GM13977 (cell line): ENCODE measurements at regions not wholly inside any gene's neighbourhood (a gene's known extent, or its start where the extent isn't known, plus 50 kb on each side); places are given as distances from the start of the nearest gene placed in this dataset.

Experiments
- DNase-seq: peaks from one replicate; pipeline ENCODE4 v3.0.0; 2012; ENCODE audit warnings: low spot score
- in situ Hi-C: fragments of 300-500 bp; cut with MboI; formaldehyde crosslinking; loops from one replicate; pipeline ENCODE4 v1.12.0; 2022; ENCODE audit warnings: low sequenced_read_pairs, low pct_unique_long_range_greater_than_20kb, mixed read lengths, inconsistent platforms; ENCODE audit not compliant: unreplicated experiment
- TF ChIP-seq, protein P1 (sequence below): IDR thresholded peaks from 2 replicates; pipeline ENCODE4 v1.5.1; 2012; ENCODE audit warnings: mild to moderate bottlenecking, control low read depth; ENCODE audit not compliant: insufficient read depth; ENCODE audit errors: extremely low read depth, missing control alignments

DNA sequence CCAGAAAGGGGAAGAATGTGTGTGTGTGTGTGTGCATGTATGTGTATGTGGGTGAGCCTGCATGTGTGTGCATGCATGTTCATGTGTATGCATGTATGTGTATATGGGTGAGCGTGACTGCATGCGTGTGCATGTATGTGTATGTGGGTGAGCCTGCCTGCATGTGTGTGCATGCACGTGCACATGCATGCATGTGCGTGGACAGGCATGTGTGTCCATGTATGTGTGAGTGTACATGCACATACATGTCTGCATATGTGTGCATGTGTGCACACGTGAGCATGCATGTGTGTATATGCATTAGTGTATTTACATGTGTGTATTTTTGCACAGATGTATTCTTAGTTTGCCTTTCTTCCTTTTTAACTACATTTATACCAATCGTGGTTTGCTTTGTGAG is 601.5 kb downstream of the QKI start:
- DNase-seq, result no peak
- TF ChIP-seq, protein P1, sequence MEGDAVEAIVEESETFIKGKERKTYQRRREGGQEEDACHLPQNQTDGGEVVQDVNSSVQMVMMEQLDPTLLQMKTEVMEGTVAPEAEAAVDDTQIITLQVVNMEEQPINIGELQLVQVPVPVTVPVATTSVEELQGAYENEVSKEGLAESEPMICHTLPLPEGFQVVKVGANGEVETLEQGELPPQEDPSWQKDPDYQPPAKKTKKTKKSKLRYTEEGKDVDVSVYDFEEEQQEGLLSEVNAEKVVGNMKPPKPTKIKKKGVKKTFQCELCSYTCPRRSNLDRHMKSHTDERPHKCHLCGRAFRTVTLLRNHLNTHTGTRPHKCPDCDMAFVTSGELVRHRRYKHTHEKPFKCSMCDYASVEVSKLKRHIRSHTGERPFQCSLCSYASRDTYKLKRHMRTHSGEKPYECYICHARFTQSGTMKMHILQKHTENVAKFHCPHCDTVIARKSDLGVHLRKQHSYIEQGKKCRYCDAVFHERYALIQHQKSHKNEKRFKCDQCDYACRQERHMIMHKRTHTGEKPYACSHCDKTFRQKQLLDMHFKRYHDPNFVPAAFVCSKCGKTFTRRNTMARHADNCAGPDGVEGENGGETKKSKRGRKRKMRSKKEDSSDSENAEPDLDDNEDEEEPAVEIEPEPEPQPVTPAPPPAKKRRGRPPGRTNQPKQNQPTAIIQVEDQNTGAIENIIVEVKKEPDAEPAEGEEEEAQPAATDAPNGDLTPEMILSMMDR, result no peak
- in situ Hi-C loops, result no loop called here

DNA sequence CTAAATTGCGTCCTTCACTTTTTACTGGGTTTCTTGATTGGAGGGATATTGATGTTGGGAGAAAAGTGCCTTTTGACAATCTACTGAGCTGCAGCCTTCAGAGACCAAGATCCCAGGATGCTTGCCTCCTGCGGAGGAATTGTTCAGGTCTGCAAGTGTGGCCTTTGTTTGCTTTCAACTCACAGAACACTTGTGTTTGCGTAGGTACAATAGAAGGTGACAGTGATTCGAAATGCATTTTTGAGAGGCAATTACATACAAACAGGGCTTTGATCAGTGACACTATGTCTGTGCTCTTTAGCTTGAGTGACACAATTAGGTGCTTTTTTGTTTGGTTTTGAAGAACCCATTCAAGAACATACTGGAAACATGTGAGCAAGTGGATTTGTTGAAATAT is 600.6 kb downstream of the QKI start:
- no peak for DNase-seq
- in situ Hi-C loops, result no loop called here

DNA sequence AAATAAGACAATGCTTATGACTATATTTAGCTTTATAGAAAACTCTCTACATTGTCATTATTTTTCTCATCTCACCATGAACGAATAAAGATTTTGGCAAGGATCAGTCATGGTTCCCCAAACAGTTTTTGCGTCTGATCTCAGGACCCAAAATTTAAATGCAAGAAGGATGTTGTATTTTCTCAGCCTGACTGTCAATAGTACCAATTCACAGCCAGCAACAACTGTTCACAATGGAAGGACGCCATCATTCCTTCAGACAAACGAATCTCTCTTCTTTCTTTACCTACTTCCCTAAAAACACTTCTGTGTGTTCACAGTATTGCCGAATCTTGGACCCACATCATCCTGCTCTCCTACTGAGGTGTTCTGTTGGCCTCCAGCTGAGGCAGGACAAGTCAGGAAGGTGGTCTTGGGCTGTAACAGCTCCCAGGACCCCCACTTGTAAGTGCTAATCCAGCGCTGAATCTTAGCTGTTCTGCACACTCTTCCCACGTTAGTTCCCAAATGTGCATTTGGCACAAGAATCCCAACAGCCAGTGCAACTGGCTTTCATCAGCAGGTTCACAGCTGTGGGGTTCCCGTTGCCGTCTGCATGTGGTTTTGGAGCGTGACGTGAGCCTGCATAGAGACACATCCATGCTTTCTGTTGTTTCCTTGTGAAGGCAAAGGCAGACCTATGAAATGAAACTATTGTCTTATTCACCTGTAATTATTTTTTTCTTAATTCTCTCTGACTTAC is 600.0 kb downstream of the QKI start:
- in situ Hi-C loops, result no loop called here
- DNase-seq, result no peak

More for the DNA sequence above, 600.6 kb downstream of the QKI start:
- TF ChIP-seq, protein P1, result no peak

DNA sequence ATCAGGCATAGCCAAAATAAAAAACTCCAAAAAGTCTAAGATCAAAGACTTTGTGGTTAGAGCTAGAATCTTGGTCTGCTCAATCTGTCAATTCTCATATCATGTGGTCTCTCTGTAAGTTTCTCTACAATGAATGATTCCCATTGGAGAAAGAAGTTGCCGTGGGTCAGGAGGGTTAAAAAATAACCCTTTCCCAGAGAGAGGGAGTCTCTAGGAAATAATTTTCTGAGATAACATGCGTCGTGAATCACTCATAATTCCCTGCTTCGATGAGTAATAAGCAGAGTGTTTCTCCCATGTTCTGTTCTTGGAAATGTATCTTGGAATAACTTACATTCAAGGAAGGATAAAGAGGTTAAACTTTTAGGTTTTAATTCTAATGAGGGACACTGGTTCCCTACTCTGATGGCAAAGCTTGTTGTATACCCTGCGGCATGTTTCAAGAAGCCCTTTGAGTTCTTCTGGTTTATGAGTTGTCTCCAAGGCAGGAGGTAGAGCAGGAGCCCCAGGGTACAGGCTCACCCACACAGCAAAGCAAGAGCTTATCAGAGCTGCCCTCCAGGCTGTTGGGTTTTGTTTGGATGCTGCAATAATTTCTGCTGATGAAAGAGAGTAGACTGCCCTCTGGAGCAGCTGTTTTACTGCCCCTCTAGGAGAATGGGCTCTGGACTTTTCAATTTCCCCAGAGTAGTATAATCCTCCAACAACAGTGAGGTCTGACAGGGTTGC is 599.1 kb downstream of the QKI start:
- in situ Hi-C loops, result no loop called here
- TF ChIP-seq, protein P1, result no peak
- DNase-seq, result no peak

More for the DNA sequence above, 600.0 kb downstream of the QKI start:
- TF ChIP-seq, protein P1, result no peak

DNA sequence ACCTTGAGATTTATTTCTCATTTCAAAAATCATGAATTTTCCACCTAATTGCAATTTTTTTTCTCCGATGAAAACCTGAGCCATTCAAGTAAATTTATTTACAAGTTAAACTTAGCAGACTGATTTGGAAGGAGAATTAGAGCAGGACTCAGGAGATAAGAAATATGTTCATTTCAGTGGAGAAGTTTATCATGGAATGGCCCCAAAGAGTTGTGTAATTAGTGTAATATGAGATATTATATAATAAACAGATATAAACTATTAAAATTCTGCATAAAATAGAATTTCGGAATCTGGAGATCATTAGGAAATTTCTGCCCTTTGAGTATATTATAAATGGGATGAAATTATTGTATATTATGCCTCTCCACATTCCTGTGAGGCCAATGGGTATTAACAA is 596.8 kb downstream of the QKI start:
- in situ Hi-C loops, result no loop called here
- no peak for DNase-seq
- TF ChIP-seq, protein P1, result no peak

DNA sequence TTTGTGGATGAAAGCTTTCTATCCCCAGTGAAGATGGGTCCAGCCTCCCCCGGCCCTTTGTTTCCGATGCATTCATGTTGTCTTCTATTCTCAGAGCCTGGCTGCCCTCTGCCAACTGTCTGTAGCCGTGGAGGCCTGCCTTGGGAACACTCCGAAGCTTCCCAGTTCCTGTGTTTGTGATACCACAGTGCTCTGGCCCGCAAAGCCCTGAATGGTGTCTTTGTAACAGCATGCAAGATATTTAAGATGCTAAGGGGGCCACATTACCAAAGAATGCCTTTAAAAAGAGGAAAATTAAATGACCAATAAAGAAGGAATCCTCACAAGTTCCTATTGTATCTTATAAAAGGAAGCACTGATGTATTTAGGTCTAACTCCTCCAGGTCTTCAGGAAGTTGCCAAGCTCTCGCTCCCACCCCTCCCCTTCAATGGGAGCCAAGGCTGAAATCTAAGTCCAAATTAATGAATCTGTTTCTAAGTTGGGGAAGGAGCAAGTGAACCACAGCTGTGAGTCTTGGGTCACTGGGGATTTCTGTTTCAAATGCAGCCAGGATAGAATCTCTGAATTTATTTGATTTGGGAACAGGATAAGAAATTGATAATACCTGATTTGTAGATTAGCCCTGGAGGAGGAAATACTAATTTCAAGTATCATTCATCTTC is 596.1 kb downstream of the QKI start:
- TF ChIP-seq, protein P1, result no peak
- in situ Hi-C loops, result no loop called here
- DNase-seq, result no peak
